ENCODE measurements at regions not wholly inside any gene's neighbourhood (a gene's known extent, or its start where the extent isn't known, plus 50 kb on each side); places are given as distances from the start of the nearest gene placed in this dataset.

DNA sequence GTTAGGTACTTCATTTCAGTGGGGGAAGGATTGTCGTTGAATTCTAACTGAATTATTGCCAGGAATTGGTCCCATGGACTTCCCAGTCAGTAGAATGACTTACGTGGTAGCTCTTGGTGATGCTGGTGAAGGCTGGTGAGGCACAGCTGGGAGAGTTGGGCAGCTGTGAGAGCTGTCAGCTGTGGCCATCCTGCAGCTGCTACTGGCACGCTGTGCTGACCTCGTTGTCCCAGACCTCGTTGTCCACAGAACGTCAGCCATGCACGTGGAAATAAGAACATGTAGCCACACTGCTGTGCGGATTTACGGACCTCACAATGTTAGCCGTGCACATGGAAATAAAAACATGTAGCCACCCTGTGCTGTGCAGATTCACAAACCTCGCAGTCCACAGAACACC, 102.3 kb downstream of the NPIPB11 start:
- Mint-ChIP-seq H3K27ac (peak overlapping the region in 1 of 7 donors; percentile 20), H3K27me3 (ENCODE audit: low read depth in 3 of 3) (peaks cover 0 to 2% (median under 1%) of the 10 kb centered on the region in 3 donors), H3K4me1 (peaks cover 31% of the 10 kb centered on the region), H3K36me3 (peaks cover 28 to 29% of the 10 kb centered on the region in 2 donors), H3K4me3 (no peak overlapping the region), H3K9me3 (peaks cover 0 to 2% (median 0%) of the 10 kb centered on the region in 7 donors)
- H3K9ac ChIP-seq (ENCODE audit: insufficient read depth, low read length, poor library complexity, severe bottlenecking): no peak overlapping the region
- peaks cover 10% of the 10 kb centered on the region for H4K20me1 ChIP-seq (ENCODE audit: insufficient read depth, low read length)
- no peaks in the 10 kb centered on the region for H3K9me3 ChIP-seq (replicated peaks in 1 of 2; ENCODE audit: control insufficient read depth in 1 of 2, insufficient read depth in 1 of 2, low read length in 2 of 2)
- intact Hi-C loops (cut with micrococcal nuclease): no loop called here
- TF ChIP-seq, protein P1, sequence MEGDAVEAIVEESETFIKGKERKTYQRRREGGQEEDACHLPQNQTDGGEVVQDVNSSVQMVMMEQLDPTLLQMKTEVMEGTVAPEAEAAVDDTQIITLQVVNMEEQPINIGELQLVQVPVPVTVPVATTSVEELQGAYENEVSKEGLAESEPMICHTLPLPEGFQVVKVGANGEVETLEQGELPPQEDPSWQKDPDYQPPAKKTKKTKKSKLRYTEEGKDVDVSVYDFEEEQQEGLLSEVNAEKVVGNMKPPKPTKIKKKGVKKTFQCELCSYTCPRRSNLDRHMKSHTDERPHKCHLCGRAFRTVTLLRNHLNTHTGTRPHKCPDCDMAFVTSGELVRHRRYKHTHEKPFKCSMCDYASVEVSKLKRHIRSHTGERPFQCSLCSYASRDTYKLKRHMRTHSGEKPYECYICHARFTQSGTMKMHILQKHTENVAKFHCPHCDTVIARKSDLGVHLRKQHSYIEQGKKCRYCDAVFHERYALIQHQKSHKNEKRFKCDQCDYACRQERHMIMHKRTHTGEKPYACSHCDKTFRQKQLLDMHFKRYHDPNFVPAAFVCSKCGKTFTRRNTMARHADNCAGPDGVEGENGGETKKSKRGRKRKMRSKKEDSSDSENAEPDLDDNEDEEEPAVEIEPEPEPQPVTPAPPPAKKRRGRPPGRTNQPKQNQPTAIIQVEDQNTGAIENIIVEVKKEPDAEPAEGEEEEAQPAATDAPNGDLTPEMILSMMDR (IDR thresholded peaks at IDR 0.05): no peak
- H3K4me3 ChIP-seq (replicated peaks in 1 of 3; ENCODE audit: low read depth in 2 of 3, low read length in 3 of 3): no peak overlapping the region
- no peaks in the 10 kb centered on the region for H3K27me3 ChIP-seq (ENCODE audit: control insufficient read depth in 2 of 2, insufficient read depth in 2 of 2, low read length in 2 of 2)
- H3K4me1 ChIP-seq (ENCODE audit: control insufficient read depth in 1 of 2, insufficient read depth in 2 of 2, low read length in 2 of 2): peaks cover 22 to 25% of the 10 kb centered on the region in 2 donors
- H3K27ac ChIP-seq (ENCODE audit: low read depth in 1 of 2, low read length in 2 of 2): no peak overlapping the region
- H2AFZ ChIP-seq (ENCODE audit: insufficient read depth, low read depth, low read length, poor library complexity, severe bottlenecking): no peak overlapping the region
- no peak for DNase-seq
- 93% methylated on average over 10 of the region's 11 CpGs for WGBS (ENCODE audit: insufficient coverage)
- no peak overlapping the region for H3K4me2 ChIP-seq (replicated peaks; ENCODE audit: extremely low read depth, low read length, poor library complexity, severe bottlenecking)
- no peaks in the 10 kb centered on the region for H3K79me2 ChIP-seq (ENCODE audit: insufficient read depth, low read length)
- peaks cover 9 to 25% of the 10 kb centered on the region in 2 donors for H3K36me3 ChIP-seq (replicated peaks in 1 of 2; ENCODE audit: control insufficient read depth in 1 of 2, insufficient read depth in 2 of 2, low read length in 2 of 2)

DNA sequence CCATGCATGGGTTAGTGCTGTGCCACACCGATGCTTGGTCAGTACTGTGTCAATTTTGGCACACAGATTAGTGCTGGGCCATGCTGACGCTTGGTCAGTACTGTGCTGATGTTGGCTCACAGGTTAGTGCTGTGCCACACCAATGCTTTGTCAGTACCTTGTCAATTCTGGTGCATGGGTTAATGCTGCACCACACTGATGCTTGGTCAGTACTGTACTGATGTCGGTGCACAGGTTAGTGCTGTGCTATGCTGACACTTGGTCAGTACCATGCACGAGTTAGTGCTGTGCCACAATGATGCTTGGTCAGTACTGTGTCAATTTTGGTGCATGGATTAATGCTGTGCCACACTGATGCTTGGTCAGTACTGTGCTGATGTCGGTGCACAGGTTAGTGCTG, 103.0 kb downstream of the NPIPB11 start:
- H4K20me1 ChIP-seq (ENCODE audit: insufficient read depth, low read length): peaks cover 8% of the 10 kb centered on the region
- H3K4me1 ChIP-seq (ENCODE audit: control insufficient read depth in 1 of 2, insufficient read depth in 2 of 2, low read length in 2 of 2): peaks cover 27 to 30% of the 10 kb centered on the region in 2 donors
- no peak overlapping the region for H3K4me2 ChIP-seq (replicated peaks; ENCODE audit: extremely low read depth, low read length, poor library complexity, severe bottlenecking)
- peaks cover 9 to 25% of the 10 kb centered on the region in 2 donors for H3K36me3 ChIP-seq (replicated peaks in 1 of 2; ENCODE audit: control insufficient read depth in 1 of 2, insufficient read depth in 2 of 2, low read length in 2 of 2)
- peaks cover 0 to 2% (median 0%) of the 10 kb centered on the region in 3 donors for H3K27me3 Mint-ChIP-seq (ENCODE audit: low read depth in 3 of 3)
- intact Hi-C loops (cut with micrococcal nuclease): no loop called here
- no peaks in the 10 kb centered on the region for H3K9me3 ChIP-seq (replicated peaks in 1 of 2; ENCODE audit: control insufficient read depth in 1 of 2, insufficient read depth in 1 of 2, low read length in 2 of 2)
- peaks cover 0 to 3% (median 0%) of the 10 kb centered on the region in 7 donors for H3K9me3 Mint-ChIP-seq
- H2AFZ ChIP-seq (ENCODE audit: insufficient read depth, low read depth, low read length, poor library complexity, severe bottlenecking): no peak overlapping the region
- no peak overlapping the region for H3K27ac ChIP-seq (ENCODE audit: low read depth in 1 of 2, low read length in 2 of 2)
- H3K4me1 Mint-ChIP-seq: peaks cover 35% of the 10 kb centered on the region
- WGBS (ENCODE audit: insufficient coverage): 98% methylated on average over 5 of the region's 5 CpGs
- no peak for DNase-seq
- H3K4me3 ChIP-seq (replicated peaks in 1 of 3; ENCODE audit: low read depth in 2 of 3, low read length in 3 of 3): no peak overlapping the region
- TF ChIP-seq, protein P1 (IDR thresholded peaks at IDR 0.05): no peak
- no peak overlapping the region for H3K9ac ChIP-seq (ENCODE audit: insufficient read depth, low read length, poor library complexity, severe bottlenecking)
- no peak overlapping the region for H3K4me3 Mint-ChIP-seq
- no peaks in the 10 kb centered on the region for H3K27me3 ChIP-seq (ENCODE audit: control insufficient read depth in 2 of 2, insufficient read depth in 2 of 2, low read length in 2 of 2)
- H3K27ac Mint-ChIP-seq: no peak overlapping the region
- H3K36me3 Mint-ChIP-seq: peaks cover 28 to 32% of the 10 kb centered on the region in 2 donors
- H3K79me2 ChIP-seq (ENCODE audit: insufficient read depth, low read length): no peaks in the 10 kb centered on the region
